ENCODE measurements at regions not wholly inside any gene's neighbourhood (a gene's known extent, or its start where the extent isn't known, plus 50 kb on each side); places are given as distances from the start of the nearest gene placed in this dataset.

GRCh38 chr2:215847056-215847455 lies 166.3 kb downstream of the MREG start:
- TF ChIP-seq, protein P1, sequence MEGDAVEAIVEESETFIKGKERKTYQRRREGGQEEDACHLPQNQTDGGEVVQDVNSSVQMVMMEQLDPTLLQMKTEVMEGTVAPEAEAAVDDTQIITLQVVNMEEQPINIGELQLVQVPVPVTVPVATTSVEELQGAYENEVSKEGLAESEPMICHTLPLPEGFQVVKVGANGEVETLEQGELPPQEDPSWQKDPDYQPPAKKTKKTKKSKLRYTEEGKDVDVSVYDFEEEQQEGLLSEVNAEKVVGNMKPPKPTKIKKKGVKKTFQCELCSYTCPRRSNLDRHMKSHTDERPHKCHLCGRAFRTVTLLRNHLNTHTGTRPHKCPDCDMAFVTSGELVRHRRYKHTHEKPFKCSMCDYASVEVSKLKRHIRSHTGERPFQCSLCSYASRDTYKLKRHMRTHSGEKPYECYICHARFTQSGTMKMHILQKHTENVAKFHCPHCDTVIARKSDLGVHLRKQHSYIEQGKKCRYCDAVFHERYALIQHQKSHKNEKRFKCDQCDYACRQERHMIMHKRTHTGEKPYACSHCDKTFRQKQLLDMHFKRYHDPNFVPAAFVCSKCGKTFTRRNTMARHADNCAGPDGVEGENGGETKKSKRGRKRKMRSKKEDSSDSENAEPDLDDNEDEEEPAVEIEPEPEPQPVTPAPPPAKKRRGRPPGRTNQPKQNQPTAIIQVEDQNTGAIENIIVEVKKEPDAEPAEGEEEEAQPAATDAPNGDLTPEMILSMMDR (IDR thresholded peaks at IDR 0.05; ENCODE audit: control insufficient read depth, extremely low read depth, insufficient read depth): no peak

GRCh38 chr2:215845839-215846586 lies 167.3 kb downstream of the MREG start:
- H3K4me3 ChIP-seq (ENCODE audit: low read depth, low read length): no peak overlapping the region
- no peak for DNase-seq (ENCODE audit: low read depth)
- TF ChIP-seq, protein P1 (IDR thresholded peaks at IDR 0.05; ENCODE audit: control insufficient read depth, extremely low read depth, insufficient read depth): no peak

More at GRCh38 chr2:215847056-215847455, 166.3 kb downstream of the MREG start:
- H3K4me3 ChIP-seq (ENCODE audit: low read depth, low read length): no peak overlapping the region
- DNase-seq (ENCODE audit: low read depth): no peak

DNA sequence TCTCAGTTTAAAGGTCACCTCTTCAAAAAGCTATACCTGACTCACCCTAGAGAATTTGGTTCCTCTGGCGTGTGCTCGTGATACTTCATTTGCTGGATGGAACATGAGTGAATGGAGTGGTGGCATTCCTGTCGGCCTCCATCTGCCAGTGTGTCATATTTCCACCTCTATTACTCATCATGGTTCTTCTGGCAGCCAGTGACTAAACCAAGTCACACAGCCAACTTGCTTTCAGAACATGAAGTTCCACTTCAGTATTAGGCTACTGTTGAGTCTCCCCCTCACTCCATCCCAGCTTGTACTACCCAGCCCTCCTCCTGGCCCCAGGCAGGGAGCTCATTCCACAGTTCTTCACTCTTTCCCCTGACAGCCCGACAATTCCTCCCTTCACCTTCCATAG lies 169.8 kb downstream of the MREG start:
- TF ChIP-seq, protein P1 (IDR thresholded peaks at IDR 0.05; ENCODE audit: control insufficient read depth, extremely low read depth, insufficient read depth): no peak
- DNase-seq (ENCODE audit: low read depth): no peak
- no peak overlapping the region for H3K4me3 ChIP-seq (ENCODE audit: low read depth, low read length)

DNA sequence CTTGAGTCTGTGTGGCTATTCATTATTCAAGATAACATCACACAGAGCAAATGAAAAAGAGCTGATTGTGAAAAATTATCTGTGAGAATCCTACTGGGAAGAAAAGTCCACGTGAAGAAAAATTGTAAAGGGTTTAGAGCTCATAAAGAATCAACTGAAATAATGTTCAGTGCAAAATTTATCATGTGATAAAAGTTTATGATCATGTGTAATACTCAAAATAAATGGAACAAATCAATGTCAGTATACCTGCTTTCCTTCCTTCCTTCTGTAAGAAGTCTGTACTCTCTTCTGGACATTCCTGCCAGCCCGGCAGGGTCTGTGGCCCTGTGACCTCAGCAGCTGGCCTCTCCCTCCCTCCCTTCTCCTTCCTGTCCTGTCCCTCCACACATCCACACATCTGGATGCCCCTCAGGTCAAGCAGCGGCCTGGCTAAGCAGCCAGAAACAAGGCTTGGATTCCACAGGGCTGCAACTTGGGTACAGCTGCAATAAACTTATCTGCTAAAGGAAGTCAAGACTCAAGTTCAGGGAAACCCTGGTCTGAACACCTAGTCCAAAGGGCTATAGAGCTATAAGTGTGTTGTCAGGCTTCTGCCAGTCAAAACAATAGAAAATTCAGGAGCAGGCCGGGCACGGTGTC lies 172.1 kb downstream of the MREG start:
- DNase-seq (ENCODE audit: low read depth): peak; percentile 73
- H3K4me3 ChIP-seq (ENCODE audit: low read depth, low read length): no peak overlapping the region
- TF ChIP-seq, protein P1 (IDR thresholded peaks at IDR 0.05; ENCODE audit: control insufficient read depth, extremely low read depth, insufficient read depth): no peak

GRCh38 chr2:215839816-215840215 lies 173.5 kb downstream of the MREG start:
- TF ChIP-seq, protein P1 (IDR thresholded peaks at IDR 0.05; ENCODE audit: control insufficient read depth, extremely low read depth, insufficient read depth): no peak
- no peak overlapping the region for H3K4me3 ChIP-seq (ENCODE audit: low read depth, low read length)
- DNase-seq (ENCODE audit: low read depth): no peak

GRCh38 chr2:215839309-215839708 lies 174.0 kb downstream of the MREG start:
- H3K4me3 ChIP-seq (ENCODE audit: low read depth, low read length): no peak overlapping the region
- TF ChIP-seq, protein P1 (IDR thresholded peaks at IDR 0.05; ENCODE audit: control insufficient read depth, extremely low read depth, insufficient read depth): no peak
- DNase-seq (ENCODE audit: low read depth): no peak
